GM21390 (cell line): ENCODE measurements at regions not wholly inside any gene's neighbourhood (a gene's known extent, or its start where the extent isn't known, plus 50 kb on each side); places are given as distances from the start of the nearest gene placed in this dataset.
"Not testable (repeated sequence)": the region's sequence is repeated elsewhere in the genome, so short reads cannot be mapped to it uniquely, and the experiment has no call there.

Experiments
- ATAC-seq: cut with Tn5 transposase; IDR thresholded peaks from one replicate; pipeline ENCODE4 v1.9.1; 2021; ENCODE audit not compliant: unreplicated experiment

DNA sequence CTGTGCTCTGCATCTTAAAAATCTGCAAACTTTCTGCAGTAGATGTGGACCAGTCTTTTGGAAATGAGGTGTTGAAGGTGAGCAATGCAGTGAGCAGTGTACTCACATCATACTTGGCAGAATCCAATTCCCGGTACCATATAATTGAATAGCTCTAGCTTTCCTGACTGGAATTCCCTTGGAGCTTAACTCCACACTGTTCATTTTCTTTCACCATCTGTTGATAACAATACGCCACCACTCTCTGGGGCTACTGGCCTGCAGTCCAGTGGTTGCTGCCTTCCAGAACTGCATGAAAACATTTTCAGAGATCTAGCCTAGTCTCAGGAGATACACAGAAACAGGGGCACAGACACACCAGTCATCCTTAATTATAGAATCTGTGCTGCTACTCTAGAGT lies 820.0 kb upstream of the NXPH2 start:
- ATAC-seq, result no peak

DNA sequence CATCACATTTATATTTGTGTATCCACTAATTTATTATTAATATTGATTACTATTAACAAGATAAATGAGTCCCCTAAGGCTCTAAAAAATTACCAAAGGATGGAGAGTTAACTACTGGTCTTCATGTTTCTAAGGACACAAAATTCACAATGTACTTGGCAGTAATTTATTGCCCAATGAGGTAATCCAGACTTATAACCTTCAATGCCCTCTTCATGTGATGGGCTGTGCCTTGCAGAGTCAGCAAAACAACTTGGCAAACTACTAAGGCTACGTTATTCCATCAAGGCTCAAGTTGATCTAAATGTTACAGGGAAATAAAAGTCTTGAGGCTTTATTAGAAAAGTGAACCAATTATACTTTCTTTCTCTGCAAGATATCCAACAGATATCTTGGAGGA lies 804.9 kb upstream of the NXPH2 start:
- ATAC-seq, result no peak

GRCh38 chr2:139574371-139574770 lies 794.2 kb upstream of the NXPH2 start:
- ATAC-seq, result no peak

DNA sequence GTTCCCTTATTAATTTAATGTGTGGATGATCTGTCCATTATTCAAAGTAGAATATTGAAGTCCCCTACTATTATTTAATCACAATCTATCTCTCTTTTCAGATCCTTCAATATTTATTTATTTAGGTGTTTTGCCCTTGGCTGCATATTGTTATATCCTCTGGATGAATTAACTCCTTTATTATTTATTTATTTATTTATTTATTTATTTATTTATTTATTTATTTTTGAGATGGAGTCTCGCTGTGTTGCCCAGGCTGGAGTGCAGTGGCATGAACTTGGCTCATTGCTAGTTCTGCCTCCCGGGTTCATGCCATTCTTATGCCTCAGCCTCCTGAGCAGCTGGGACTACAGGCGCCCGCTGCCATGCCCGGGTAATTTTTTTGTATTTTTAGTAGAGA lies 776.6 kb upstream of the NXPH2 start:
- no peak for ATAC-seq

DNA sequence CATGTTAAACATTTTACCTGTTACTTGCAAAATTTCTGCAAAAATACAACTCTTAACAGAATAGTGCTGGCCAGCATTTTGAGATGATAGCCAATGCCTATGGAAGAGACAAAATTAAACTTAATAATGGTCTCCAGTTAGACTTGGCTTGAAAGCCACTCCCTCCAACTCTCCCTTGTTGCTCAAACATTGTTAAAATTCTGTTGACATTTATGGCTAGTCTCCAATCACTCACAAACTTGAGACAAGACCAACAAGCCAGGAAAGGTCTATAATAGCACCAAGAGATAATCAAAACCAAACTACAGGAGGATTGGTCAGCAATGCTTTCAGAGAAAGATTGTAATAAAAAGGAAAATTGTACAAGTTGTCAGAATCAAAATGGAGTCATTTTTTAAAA lies 770.7 kb upstream of the NXPH2 start:
- ATAC-seq, result no peak

GRCh38 chr2:139550341-139550740 lies 770.2 kb upstream of the NXPH2 start:
- no peak for ATAC-seq

- no peak for ATAC-seq
Observed at GRCh38 chr2:139544186-139544851, 764.1 kb upstream of the NXPH2 start.

DNA sequence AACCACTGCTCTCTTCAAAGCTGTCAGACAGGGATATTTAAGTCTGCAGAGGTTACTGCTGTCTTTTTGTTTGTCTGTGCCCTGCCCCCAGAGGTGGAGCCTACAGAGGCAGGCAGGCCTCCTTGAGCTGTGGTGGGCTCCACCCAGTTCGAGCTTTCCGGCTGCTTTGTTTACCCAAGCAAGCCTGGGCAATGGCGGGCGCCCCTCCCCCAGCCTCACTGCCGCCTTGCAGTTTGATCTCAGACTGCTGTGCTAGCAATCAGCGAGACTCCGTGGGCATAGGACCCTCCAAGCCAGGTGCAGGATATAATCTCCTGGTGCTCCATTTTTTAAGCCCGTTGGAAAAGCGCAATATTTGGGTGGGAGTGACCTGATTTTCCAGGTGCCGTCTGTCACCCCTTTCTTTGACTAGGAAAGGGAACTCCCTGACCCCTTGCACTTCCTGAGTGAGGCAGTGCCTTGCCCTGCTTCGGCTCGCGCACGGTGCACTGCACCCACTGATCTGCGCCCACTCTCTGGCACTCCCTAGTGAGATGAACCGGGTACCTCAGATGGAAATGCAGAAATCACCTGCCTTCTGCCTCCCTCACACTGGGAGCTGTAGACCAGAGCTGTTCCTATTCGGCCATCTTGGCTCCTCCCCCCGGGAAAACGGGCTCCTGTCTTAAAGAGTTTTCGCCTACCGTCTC lies 758.3 kb upstream of the NXPH2 start:
- ATAC-seq, result not testable (repeated sequence)

GRCh38 chr2:139529080-139529479 lies 748.9 kb upstream of the NXPH2 start:
- ATAC-seq, result no peak

DNA sequence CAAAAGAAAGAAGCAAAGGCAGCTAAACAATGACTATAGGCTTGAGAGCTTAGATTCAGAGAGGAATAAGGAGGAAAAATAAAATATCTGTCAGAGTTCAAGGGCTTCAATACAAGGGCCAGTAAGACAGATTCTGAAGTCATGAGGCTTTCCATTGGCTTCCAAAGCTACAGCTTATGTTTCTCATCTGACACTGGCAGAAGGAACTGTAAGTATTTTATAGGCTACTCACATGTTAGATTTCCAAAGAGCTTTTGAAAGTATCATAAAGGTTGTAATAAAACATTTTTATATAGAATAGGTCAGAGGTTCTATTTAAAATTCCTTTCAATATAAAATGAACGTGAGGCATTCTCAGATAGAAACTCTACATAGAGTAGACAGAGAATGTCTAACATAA lies 746.6 kb upstream of the NXPH2 start:
- no peak for ATAC-seq

- no peak for ATAC-seq
Observed at GRCh38 chr2:139518321-139518720, 738.1 kb upstream of the NXPH2 start.

DNA sequence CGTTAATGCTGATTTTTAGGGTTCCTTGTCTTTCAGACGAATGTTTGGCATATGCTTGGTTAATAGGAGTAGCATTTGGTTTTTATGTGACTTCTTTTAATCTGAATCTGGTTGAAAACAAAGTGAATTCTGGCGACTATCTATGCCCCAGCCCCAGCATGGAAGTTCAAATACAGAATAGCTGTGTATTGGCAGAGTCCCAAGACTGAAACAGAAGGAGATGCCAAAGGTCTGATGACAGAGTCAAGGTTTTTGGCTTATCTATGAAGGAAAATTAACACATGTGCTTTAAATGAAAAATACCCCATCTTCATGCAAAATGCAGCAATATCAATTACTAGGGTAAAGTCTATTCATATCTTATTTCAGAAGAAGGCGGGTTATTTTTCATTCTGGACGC lies 734.8 kb upstream of the NXPH2 start:
- no peak for ATAC-seq

- no peak for ATAC-seq
Observed at GRCh38 chr2:139495851-139496250, 715.7 kb upstream of the NXPH2 start.

DNA sequence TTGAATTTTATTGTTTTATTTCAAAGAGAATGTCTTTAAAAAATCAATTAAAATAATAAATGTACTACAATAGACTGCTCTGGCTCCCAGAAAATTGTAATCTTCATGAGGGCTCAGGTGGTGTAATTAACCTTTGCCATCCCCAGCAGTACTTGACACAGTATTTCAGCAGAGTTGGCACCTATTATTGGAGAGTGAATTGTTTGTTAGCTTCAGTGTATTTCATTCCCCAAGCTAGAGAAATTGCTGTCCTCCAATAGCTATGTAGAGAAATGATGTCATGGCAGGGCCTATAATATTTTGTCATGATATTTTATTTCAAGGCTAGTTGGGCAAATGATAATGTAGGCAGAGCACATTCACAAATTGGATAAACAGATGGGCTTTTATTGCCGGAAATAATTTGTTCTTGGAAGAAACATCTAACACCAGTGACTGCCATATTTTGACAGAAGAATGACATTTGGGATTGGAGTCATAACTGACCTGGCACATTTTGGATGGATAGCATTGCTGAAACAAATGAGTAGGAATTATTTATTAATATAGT lies 712.0 kb upstream of the NXPH2 start:
- ATAC-seq, result no peak

- no peak for ATAC-seq
Observed at GRCh38 chr2:139480161-139480650, 700.0 kb upstream of the NXPH2 start.

- no peak for ATAC-seq
Observed at GRCh38 chr2:139478165-139478914, 698.1 kb upstream of the NXPH2 start.

GRCh38 chr2:139477618-139478017 lies 697.4 kb upstream of the NXPH2 start:
- ATAC-seq, result no peak

GRCh38 chr2:139469985-139470384 lies 689.8 kb upstream of the NXPH2 start:
- ATAC-seq, result no peak

DNA sequence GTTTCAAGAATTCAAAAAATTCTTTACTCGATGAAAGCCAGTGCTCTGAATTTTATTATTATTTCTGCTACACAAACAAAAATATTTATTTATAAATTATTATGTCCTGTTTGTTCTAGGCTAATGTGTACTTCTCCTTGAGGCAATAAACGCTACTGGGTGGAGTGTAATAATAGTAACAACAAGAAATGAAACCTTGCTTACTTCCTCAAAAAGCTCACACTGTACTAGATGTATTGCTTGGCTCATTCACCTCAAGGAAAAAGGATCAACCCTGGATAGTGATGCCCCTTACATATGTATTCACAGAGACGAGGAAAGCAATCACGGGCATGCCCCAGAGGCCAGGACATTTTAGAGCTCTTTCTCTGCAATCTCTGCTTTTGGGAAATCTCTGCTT lies 685.6 kb upstream of the NXPH2 start:
- ATAC-seq, result no peak

DNA sequence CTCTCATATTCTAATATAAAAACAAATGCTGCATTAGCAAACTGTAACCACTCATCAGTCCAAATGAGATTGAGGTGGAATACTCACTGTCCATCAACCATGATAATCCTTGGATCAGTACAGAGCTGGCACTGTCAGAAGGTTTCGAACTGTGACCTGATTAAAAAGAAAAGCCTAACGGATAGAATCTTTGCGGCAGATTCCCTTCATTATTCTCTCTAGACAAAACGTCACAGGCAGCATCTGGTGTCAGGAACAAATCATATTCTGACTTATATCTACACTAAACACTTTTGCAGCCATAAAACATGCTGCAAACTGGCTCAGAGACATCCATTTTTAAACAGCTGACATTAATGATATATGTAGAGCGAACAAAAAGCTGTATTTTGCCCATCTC lies 677.7 kb upstream of the NXPH2 start:
- no peak for ATAC-seq

DNA sequence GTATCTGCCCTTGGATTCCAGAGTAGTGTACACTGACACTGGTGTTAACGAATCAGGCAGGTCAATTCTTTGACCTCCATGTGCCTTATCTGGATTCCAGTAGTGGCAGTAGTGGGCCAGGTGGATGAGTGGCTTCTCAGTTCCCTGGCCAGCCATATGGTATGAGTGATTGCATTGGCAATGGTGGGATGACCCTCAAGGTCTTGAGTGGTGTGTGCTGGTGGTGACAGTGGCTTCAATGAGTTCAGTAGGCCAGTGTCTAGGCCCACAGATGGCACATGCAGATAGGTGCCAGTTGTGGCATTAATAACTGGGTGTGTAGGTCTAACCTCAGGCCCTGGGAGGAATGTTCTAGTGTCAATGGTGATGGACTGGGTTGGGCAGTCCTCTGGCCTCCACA lies 674.1 kb upstream of the NXPH2 start:
- ATAC-seq, result no peak

DNA sequence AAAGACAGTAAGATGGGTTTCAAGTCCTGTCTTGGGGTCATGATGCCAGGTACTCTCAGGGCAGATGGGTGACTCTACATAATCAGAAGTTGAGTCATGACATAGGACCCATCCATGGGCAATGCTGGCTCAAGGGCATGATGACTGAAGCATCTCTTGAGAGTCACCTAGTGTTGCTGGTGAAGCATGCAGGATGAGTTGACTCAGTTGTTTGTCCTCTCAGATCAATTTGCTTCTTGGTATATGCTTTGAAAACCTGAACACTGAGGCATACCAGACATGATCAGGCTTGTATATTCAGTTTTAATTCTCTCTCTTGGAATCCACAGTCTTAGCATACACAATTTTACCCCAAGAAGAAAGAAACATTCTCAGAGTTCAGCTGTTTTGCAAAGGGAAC lies 658.9 kb upstream of the NXPH2 start:
- no peak for ATAC-seq
